ENCODE measurements at regions not wholly inside any gene's neighbourhood (a gene's known extent, or its start where the extent isn't known, plus 50 kb on each side); places are given as distances from the start of the nearest gene placed in this dataset.

DNA sequence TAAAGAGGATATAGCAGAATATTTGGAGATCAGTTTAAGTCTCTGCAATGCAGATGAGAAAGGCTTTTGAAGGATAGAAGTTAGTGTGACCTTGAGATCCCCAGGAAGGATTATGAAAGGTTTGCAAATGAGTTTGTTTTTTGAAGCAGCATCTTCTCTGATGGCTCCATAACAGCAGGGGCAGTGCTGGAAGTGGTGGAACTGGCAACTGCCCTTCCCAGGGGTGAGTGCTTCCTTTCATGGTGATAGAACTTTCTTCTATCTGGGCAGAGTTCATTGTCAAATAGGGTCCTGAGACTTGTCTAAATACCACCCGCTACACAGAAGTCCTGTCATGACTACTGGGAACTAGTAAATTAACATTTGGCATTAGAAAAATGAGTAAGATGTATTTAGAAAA, 314.2 kb upstream of the MCTP2 start:
- no peak for TF ChIP-seq POLR2A (IDR thresholded peaks at IDR 0.05; ENCODE audit: low read depth, low read length)
- TF ChIP-seq POLR2AphosphoS5 (IDR thresholded peaks at IDR 0.05; ENCODE audit: low read depth, low read length) = no peak
- TF ChIP-seq TAF1 (IDR thresholded peaks at IDR 0.05; ENCODE audit: borderline replicate concordance, low read depth, low read length) = no peak
